DMS79 treated with DMSO at 0.1 percent for 48 hours (cell line): ENCODE measurements at regions not wholly inside any gene's neighbourhood (a gene's known extent, or its start where the extent isn't known, plus 50 kb on each side); places are given as distances from the start of the nearest gene placed in this dataset.
A peak's percentile ranks its signal among the peaks of the same experiment; 100 is the strongest.

Experiments used
- DNase-seq: peaks from one replicate; lab custom pipeline; 2025; lab: John Stamatoyannopoulos, UW

DNA sequence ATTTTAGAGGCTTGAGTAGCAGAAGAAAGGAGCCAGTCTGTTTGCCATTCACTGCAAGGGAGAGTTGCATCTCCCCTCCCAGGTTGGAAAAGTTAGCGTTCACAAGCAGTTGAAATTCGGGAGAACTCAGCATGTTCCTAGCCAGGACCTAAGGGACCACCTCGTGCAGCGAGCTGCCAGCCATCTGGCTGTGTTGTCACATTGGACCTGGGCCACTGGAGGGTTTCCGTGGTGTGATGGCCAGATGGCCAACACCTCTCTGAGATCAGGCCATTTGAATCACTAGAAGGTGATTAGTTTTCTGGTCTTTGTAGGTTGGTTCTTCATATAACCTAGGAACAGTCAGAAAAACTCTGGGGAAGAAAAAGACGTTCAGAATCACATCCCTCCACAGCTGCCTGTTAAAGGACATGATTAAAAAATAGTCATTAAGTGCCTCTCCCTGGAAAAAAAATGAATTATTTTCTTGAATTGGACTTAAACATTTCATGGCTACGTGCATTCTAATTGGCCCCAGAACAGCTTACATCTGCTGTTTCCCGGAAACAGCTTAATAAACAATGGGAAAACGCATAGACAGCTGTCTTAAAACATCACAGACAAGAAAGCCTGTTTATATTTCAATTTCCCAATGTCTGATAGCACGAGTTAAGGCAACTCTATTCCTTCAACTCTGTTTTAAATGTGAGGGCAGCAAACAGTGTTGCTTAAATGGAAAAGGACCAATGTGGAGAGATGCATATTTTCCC is 303.9 kb downstream of the TENT4A start:
- DNase-seq, result no peak

DNA sequence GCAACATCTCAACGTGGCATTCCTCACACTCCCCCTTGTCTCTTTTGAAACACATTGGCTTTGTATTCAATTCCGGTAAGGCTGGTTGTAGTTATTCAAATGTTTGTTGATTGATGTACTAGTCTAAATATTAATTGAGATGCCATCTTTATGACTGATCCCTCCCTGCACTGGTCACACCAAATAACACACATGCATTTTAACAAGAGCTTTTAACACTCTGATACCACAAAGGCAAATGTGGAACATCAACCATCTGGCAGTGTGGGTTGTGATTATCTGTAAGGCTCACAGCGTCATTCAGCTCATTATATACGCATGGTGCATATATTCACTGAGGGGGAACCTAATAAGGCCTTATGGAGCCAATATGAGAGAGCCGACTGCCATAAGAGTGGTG is 305.0 kb downstream of the TENT4A start:
- no peak for DNase-seq

DNA sequence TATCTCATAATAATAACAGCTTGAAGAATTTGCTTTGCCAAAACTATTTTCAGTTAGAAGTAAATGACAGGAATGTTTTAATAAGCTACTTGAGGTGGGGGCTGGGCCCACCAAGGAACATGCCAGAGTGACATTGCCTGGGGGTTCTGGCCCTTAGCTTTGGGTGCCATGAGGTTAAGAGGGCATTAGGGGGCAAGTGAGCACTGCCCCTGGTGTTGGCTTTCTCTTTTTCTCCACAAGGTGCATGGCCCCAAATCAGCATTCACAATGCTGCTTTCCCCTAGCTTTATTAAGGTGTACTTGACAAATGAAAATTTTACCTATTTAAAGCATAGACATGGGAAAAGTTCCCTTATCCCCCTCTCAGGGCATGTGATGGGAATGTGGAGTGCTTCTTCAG is 305.4 kb downstream of the TENT4A start:
- DNase-seq, result no peak

DNA sequence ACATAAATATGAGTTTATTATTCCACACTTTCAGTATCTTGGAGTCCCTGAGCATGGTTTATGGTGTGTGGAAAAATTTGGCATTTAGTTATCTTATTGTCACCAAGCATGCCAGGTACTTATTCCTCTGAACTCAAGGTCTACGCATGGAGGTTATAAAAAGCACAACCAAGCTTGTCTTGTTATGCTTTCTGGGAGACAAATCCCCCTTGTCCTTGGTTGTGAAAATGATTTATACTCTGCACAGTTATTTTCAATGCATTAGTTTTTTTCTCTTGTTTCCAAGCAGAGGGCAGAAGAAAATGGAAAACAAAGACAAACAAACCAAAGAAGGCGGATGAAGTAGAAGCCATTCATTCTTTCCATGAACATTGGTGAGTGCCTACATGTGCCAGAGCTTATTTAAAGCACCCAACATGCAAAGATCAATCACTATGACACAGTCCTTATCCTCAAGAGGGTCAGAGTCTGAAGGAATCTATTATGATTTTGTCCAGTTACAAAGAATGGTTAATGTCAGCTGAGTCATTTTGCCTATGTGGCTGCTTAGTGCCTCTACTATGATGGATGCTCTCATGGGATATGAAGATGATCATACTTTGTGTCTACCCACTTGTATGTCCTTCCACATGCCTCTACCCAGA is 323.1 kb downstream of the TENT4A start:
- peak; percentile 40 for DNase-seq

DNA sequence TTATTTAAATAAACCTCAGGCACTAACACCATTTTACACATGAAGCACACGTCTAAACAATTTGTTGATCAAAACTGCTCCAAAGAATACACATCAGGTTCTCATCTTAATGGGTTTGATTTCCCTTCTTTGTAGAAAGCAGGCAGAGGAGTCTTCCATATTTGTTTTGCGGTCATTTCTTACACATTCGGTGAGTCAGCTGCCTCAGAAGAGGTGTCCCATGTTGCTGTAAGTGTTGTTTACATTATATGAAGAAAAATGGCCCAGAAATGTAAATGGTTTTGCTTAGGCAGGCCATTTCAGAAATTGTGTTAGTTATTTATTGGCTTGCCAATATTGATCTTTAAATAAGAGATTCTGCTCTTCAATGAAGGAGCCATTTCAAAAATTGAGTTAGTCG is 325.8 kb downstream of the TENT4A start:
- DNase-seq, result no peak

DNA sequence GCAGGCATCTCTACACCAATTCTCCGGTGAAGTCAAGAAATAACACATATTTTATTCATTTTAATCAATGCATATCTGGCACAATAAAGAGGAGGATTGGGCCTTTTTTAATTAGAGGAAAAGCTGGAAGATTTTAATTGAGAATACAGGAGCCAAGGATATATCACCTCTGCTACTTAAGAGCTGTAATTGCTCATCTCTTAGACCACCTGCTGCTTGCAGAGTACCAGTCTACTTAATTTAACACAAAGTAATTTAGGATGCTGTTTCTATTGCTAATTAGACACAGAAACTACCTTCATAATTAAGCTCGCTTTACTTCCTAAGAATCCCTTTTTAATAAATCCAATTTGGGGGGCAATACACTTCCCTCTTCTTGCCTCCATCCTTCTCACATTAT is 326.9 kb downstream of the TENT4A start:
- no peak for DNase-seq

DNA sequence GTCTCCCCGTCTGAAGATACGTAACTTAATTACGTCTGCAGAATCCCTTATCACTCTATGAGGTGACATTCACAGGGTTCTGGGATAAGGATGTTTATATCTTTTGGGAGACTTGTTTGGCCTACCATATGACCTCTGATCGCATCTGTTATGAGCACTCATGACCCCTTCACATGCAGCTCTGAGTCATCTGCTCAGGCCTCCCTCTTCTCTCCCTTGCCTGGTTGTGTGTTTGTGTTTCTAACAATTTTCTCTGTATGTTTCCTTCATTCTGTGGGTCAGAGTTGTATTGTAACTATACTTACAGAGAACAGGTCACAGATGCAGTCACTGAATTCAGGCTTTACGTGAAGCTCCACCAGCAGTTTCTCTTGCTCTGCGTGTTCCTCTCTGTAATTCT is 330.6 kb downstream of the TENT4A start:
- no peak for DNase-seq

DNA sequence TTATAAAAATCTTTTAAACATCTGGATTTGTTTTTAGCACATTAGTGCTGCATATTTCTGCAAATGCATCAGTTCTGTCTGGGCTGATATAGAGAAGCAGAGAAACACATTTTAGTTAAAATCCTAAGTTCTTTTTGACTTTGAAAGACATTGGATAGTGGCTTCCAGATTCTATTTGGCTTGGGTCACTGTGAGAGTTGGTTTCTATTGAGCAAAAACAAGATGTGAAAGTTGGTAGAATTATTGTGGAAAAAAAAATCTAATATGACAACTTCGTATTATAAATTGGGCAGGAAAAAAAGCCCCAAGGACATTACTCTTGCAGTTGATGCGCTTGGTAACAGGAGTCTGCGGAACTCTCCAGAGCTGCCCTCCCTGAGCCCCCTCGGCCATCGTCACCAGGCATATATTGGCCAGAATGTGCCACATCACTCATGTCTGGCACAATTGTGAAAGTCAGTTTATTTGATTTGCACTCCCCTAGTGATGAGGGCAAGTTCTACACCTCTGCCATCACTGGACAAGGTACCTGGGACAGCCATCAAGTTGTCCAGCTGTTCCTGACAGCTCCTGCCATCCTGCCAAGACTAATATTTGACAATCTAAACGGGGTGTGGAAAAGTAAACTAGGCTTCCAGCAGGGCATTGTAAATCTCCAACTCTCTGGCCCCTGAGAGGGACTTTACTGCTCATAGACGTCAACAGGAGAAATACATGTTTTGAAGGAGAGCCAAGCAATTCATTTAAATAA is 334.5 kb downstream of the TENT4A start:
- peak; percentile 63 for DNase-seq

DNA sequence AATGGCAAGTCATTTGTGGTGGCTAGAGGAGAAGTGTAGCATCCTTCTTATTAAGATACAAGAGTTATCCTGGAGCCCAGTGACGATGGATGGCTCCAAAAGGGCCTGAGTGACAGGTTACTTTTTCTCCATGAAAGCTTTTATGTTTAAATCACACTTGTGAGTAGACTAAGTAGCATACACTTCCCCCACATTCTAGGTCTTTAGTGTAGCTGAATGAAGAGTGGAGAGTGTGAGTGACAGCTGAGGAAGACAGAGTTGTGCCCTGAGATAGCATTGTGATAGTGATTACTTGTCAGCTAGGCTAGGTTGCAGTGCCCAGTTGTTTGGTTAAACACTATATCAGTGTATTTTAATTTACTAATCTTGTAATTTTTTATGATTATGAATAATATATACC is 337.8 kb downstream of the TENT4A start:
- no peak for DNase-seq

DNA sequence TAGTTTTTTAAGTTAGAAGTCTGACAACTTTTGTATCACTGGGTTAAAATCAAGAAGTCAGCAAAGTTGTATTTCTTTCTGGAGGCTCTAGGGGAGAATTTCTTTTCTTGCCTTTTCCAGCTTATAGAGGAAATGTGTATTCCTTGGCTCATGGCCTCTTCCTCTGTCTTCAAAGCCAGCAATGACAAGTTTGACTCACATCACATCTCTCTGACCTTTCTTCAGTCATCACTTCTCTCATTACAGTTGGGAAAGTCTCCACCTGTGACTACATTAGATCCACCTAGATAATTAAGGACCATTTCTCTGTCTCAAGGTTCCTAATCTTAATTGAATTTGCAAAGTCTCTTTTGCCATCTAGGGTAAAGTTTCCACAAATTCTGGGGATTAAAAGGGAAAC is 339.9 kb downstream of the TENT4A start:
- DNase-seq, result no peak

DNA sequence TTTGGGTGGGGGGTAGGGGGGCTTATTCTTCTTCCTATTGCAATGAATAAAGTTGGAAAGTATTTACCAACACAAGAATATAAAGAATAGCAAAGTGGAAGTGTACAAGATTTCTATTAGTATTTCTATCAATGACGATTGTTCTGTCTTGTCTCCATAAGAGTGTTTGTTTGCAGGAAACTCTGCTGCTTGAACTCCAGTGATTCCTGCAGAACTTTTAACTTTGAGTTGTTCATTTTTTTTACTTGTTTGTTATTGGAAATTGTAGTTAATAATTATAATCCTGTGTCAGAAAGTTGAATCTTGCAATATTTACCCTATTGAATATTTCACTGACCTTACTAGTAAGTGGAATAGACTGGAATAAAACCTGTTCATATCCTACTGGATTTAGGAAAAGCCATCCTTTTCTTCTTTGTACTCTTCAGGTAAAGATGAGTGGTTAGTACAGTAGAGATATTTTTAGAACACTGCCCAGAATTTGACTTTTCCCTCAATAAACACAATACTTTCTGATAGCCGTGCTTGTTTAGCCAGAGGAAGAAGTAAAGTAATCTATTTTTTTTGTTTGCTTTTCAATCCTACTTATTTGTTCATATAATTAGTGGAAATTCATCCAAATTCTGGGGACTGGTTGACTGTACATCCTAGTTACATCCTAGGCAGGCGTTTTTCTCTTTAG is 340.4 kb downstream of the TENT4A start:
- DNase-seq, result no peak

DNA sequence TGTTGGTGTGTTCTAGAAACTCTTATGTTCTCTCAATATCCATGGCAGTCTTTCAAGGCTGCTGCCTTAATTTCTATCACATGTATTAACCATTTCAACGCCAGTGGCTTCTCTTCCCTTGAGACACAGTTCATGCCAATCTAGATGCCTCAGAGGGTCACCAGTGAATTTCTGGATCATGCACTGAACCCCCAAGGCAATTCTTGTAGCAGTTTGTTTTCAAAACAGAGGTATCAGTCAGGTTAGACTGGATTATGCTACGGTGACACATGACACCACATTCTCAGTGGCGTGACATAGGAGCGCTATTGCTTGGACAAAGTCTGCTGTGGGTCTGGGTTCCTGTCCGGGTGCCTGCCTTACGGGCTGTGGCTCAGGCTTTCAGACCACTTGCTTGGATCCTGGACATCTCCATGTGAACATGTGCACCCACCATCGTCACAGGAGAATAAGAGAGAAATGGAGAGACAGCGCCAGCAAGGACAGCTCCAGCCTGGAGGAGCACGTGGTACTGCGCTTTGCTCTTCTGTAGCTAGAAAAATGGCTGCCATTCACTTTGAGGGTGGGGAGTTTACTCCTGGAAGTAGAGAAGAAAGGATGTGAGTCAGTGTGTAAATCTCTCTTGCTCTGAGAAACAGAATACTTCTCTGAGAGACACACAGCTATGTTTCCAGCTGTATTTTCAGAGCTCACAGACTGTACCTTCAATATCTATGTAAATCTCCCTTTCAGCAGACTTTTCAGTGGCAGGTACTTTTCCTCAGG is 329.3 kb upstream of the ADCY2 start:
- DNase-seq, result no peak

DNA sequence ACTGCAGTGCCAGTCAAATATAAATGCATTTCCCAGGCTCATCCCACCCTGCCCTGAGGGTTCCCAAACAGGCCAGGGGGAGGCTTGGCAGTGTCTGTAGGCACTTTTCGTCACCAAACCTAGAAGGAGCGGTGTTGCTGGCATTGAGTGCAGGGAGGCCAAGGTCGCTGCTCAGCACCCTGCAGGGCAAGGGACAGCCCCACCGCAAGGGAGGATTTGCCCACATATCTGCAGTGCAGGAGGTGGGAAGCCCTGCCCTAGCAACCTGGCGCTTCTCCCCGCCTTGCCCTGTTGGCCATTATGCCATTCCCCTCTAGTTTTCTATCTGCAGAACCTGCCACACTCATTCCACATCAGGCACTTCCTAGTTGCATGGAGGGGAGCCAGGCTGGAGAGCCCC is 327.8 kb upstream of the ADCY2 start:
- no peak for DNase-seq

DNA sequence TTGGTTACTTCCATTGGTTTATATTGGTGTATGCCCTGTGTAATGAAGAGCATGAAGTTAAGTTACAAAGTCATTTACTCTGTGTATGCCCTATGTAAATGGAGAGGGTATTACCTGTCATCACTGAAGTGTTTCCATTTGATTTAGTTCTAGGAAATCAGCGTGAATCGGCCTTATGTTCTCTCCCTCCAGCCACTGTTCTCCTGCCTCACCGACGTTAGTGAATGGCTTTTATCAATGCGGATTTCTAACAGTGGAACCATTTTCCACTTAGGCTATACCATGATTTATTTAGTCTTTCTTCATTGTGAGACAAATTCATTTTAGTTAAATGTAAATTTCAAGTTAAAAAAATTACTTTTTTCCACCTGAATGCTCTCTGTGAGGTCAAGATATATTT is 327.0 kb upstream of the ADCY2 start:
- DNase-seq, result no peak

DNA sequence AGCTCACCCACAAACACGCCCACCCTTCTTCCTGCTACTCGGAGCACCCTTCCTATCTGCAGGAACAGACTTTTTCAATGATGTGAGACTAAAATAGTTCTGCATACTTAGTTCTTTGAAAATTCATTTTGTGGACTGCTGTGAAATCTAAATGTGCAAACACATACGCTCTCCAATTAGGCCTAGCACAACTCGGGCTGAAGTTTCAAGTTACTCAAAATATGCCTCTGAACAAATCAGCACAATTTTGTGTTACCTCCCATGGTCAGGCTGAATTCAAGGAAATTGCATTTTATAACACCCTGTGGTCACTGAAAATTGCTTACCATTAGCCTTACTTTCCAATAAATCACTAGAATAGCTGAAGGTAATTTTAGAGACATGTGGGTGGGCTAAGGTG is 323.8 kb upstream of the ADCY2 start:
- no peak for DNase-seq

DNA sequence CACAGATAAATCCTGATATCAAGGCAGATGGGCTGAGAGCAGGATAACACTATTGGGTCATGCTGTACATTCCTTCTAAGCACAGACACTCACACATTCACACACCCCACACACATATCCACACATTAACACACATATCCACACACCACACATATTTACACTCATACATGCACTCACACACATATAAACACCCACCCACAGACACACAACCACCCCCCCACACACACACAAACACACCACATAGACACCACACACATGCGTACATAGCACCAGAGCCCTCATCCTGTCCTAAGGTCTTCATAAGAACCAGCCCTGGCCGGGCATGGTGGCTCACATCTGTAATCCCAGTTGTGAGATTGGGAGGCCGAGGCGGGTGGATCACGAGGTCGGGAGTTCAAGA is 322.3 kb upstream of the ADCY2 start:
- no peak for DNase-seq

DNA sequence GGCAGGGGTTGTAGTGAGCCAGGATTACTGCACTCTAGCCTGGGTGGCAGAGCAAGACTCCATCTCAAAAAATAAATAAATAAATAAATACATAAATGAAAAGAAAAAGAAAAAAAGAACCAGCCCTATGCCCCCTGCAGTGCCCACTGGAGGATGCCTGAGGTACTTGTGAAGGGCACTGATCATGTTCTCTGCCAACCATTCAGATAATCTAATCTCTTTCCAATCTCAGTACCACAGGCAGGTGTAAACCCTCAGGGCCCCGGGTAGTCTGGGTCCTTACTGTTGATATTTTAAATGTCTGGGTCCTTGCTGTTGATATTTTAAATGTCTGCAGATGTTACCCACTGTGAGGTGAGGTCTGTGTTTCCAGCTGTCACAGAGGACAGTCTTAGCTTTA is 321.8 kb upstream of the ADCY2 start:
- no peak for DNase-seq

DNA sequence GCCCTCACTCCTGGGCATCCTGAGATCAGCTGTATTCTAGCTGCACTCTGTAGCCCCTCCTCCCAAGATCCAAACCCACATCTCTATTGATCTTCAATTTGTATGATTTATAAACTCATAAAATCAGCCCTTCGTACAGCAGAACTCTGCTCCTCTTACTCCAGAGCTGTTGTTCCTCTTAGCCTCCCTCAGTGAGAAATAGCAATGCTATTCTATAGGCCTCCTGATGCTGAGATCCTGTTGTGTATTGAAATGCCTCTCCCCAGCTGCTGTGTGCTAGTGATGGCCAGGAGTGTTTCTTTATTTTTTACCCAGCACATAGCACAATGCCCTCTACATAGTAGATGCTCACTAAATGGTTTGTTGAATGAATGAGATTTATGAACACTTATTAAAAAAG is 320.5 kb upstream of the ADCY2 start:
- DNase-seq, result no peak

DNA sequence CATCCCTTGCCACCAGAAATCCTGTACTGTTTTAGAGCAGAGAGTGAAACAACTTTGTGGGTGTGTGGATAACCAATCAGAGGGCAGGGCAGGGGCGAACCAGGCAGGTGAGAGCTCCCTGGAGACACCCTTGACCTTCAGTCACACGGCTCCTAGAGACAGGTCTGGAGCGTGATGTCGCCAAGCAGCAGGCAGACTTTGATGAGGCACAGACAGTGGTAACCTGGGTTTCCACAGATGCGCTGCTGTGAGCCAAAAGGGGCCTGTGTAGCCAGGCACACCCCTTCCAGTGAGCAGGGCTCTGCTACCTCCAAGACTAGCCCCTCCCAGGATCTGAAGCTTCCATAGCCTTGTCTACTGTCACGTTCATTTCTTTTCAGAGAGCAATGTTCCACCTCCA is 317.8 kb upstream of the ADCY2 start:
- DNase-seq, result no peak

DNA sequence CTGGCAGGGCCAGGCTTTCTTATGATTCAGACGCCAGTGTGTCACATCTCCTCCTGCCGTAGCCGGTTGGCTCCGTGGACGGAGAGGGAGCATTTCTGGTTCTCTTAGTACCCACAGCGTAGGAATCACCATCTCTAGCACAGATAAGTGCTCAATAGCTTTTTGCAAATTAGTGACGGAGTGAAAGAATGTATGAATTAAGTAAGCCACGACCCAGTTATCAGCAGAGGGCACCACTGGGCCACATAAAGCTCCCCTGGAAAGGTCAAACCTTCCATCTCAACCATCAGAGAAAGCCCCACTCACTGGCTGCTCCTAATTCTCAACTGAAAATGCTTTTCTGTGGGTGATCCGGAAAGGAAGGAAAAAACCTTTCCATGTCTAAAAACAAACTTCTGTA is 317.0 kb upstream of the ADCY2 start:
- peak; percentile 4 for DNase-seq

DNA sequence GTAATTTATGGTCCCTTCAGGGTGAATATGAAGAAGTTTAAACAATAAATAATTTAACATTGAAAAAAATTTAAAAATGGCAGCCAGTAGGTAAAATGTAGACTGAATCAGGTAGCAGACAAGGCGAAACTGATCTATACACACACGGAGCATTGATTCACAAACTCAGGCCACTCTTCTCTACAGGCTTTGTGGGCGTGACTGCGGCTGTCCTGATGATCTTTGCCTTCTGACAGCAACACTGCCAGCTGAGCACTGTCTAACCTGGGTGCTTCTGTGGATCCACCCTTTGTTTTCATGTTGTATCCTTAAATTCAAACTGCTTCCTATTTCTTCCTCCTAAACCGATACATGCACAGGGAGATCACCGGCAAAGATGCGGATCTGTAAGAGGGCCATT is 315.4 kb upstream of the ADCY2 start:
- no peak for DNase-seq

DNA sequence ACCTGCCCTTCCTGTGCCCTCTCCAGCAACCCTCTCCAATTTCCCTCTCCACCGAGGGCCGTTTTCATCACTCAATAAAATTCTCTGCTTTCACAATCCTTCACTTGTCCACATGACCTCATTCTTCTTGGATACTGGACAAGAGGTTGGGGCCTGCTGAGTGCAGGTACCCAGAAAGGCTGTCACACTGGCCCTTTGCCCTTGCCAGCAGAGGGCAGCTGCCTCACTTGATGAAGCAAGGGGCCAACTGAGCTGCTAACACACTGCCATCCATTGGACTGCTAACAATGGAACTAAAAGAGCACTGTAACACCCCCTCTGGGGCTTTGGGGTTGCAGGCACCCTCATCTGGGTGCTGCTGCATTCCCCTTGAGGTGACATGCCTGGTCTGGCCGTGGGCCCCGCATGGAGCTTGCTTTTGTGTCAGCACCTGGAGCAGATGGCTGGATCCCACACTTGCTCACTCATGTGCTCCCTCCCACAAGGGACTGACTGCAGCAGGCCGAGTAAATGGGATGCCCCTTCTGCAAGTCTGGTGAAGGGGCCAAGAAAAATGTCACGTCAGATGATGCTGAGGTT is 308.1 kb upstream of the ADCY2 start:
- no peak for DNase-seq
